Muscle layer of colon (tissue), 2 donors: ENCODE measurements at regions not wholly inside any gene's neighbourhood (a gene's known extent, or its start where the extent isn't known, plus 50 kb on each side); places are given as distances from the start of the nearest gene placed in this dataset.

ENCODE experiments used
- H3K27ac ChIP-seq: one replicate; pipeline ENCODE4 v1.7.0; 2013; ENCODE audit warnings: low read depth, mild to moderate bottlenecking, low read length, moderate library complexity
- H3K27me3 ChIP-seq, 2 donors: one replicate each; pipeline ENCODE4 v1.7.0; 2013; ENCODE audit warnings: low read length in 2 of 2, mild to moderate bottlenecking in 2 of 2; ENCODE audit not compliant: insufficient read depth in 2 of 2, control insufficient read depth in 1 of 2
- H3K36me3 ChIP-seq: one replicate; pipeline ENCODE4 v1.7.0; 2013; ENCODE audit warnings: mild to moderate bottlenecking, low read length; ENCODE audit not compliant: insufficient read depth
- H3K4me1 ChIP-seq: one replicate; pipeline ENCODE4 v1.7.0; 2013; ENCODE audit warnings: mild to moderate bottlenecking, low read length; ENCODE audit not compliant: insufficient read depth
- H3K4me3 ChIP-seq, 2 donors: one replicate each; pipeline ENCODE4 v1.7.0; 2013; ENCODE audit warnings: low read length in 2 of 2, low read depth in 1 of 2, mild to moderate bottlenecking in 1 of 2, moderate library complexity in 1 of 2
- H3K9ac ChIP-seq: one replicate; pipeline ENCODE4 v1.7.0; 2013; ENCODE audit warnings: low read length
- H3K9me3 ChIP-seq: one replicate; pipeline ENCODE4 v1.7.0; 2013; ENCODE audit warnings: mild to moderate bottlenecking, low read length
- donor health status: abdominal sarcoma.
- donor health status: Adenocarcinoma of cecum.

GRCh38 chr9:135343136-135343535, 136.4 kb upstream of the PPP1R26 start:
- H3K36me3 ChIP-seq: no peaks in the 10 kb centered on the region
- no peaks in the 10 kb centered on the region for H3K9me3 ChIP-seq
- no peak overlapping the region for H3K9ac ChIP-seq
- H3K27ac ChIP-seq: no peak overlapping the region
- peaks cover 0 to 37% of the 10 kb centered on the region in 2 donors for H3K27me3 ChIP-seq
- no peaks in the 10 kb centered on the region for H3K4me1 ChIP-seq
- no peak overlapping the region for H3K4me3 ChIP-seq

- no peaks in the 10 kb centered on the region for H3K36me3 ChIP-seq
- H3K27ac ChIP-seq: no peak overlapping the region
- H3K9me3 ChIP-seq: no peaks in the 10 kb centered on the region
- H3K4me1 ChIP-seq: no peaks in the 10 kb centered on the region
- H3K9ac ChIP-seq: no peak overlapping the region
- H3K27me3 ChIP-seq: peaks cover 0 to 32% of the 10 kb centered on the region in 2 donors
- no peak overlapping the region for H3K4me3 ChIP-seq
These were observed 135.6 kb upstream of the PPP1R26 start for GRCh38 chr9:135343837-135344522.

DNA sequence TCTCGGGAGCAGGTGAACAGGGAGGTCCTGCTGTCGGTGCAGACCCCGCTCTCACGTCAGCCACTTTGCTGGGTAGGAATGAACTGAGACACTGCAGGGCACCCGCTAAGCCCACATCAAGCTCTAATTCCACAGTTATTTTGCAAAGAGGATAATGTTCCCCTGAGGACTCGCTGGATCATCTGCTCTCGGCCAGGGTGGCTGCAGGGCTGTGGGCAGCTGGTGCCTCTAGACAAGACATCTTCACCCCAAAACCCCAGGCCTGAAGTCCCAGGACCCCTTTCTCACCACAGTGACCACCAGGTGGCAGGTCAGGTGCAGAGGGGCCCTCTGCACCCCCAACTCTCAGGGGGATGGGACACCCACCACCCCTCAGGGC, 135.1 kb upstream of the PPP1R26 start:
- Histone ChIP-seq H3K4me1 (no peaks in the 10 kb centered on the region), H3K27ac (no peak overlapping the region), H3K36me3 (no peaks in the 10 kb centered on the region), H3K9me3 (no peaks in the 10 kb centered on the region), H3K4me3 (no peak overlapping the region), H3K27me3 (peaks cover 0 to 35% of the 10 kb centered on the region in 2 donors), H3K9ac (no peak overlapping the region)

GRCh38 chr9:135344915-135345500, 134.6 kb upstream of the PPP1R26 start:
- no peak overlapping the region for H3K4me3 ChIP-seq
- no peak overlapping the region for H3K27ac ChIP-seq
- H3K9me3 ChIP-seq: no peaks in the 10 kb centered on the region
- no peaks in the 10 kb centered on the region for H3K4me1 ChIP-seq
- no peak overlapping the region for H3K9ac ChIP-seq
- peaks cover 0 to 40% of the 10 kb centered on the region in 2 donors for H3K27me3 ChIP-seq
- H3K36me3 ChIP-seq: no peaks in the 10 kb centered on the region

- Histone ChIP-seq H3K4me1 (no peaks in the 10 kb centered on the region), H3K36me3 (no peaks in the 10 kb centered on the region), H3K27ac (no peak overlapping the region), H3K4me3 (no peak overlapping the region), H3K9me3 (no peaks in the 10 kb centered on the region), H3K27me3 (peaks cover 0 to 39% of the 10 kb centered on the region in 2 donors), H3K9ac (no peak overlapping the region)
These were observed 133.7 kb upstream of the PPP1R26 start for GRCh38 chr9:135345775-135346433.

- no peaks in the 10 kb centered on the region for H3K9me3 ChIP-seq
- H3K27ac ChIP-seq: no peak overlapping the region
- H3K4me1 ChIP-seq: no peaks in the 10 kb centered on the region
- H3K36me3 ChIP-seq: no peaks in the 10 kb centered on the region
- H3K9ac ChIP-seq: no peak overlapping the region
- H3K4me3 ChIP-seq: no peak overlapping the region
- peaks cover 0 to 33% of the 10 kb centered on the region in 2 donors for H3K27me3 ChIP-seq
These were observed 133.0 kb upstream of the PPP1R26 start for GRCh38 chr9:135346438-135347050.

- Histone ChIP-seq H3K27me3 (peaks cover 0 to 35% of the 10 kb centered on the region in 2 donors), H3K27ac (no peak overlapping the region), H3K9me3 (no peaks in the 10 kb centered on the region)
These were observed 132.1 kb upstream of the PPP1R26 start for GRCh38 chr9:135347461-135347860.

DNA sequence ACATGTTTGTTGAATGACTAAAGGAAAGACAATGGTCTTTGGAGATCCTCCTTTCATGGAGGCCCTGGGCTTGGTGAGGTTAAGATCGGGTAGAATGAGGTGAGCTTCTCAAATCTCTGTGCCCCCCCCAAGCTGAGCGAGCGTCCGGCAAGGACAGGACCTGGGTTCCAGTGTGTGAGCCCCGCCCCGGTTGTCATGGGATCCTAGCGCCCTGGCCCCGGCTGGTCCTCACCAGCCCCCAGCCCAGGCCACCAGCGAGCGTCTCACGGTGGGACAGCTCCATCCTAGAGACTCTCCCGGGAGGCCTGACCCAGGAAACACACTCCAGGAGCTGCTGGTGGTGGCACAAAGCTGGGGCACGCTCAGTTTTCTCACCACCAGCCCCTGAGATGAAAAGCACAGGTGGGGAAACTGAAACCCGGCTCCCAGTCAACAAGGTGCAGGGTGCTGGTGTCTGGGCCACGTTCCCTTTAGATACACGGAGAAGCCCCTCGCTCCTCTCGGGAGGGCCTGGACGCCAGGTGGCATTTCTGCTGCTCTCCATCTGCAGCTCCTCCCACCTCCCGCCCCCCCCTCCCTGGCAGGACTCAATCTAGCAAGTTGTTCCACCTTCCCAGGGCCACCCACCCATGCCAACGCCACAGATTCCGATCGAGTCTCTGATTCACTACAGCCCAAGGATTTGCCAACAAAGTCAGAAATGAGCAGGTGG, 131.3 kb upstream of the PPP1R26 start:
- Histone ChIP-seq H3K4me1 (no peaks in the 10 kb centered on the region), H3K9ac (no peak overlapping the region), H3K27ac (no peak overlapping the region), H3K27me3 (peaks cover 0 to 27% of the 10 kb centered on the region in 2 donors), H3K4me3 (no peak overlapping the region), H3K36me3 (no peaks in the 10 kb centered on the region), H3K9me3 (no peaks in the 10 kb centered on the region)

More at GRCh38 chr9:135347461-135347860, 132.1 kb upstream of the PPP1R26 start:
- Histone ChIP-seq H3K36me3 (no peaks in the 10 kb centered on the region), H3K4me1 (no peaks in the 10 kb centered on the region), H3K9ac (no peak overlapping the region), H3K4me3 (no peak overlapping the region)

GRCh38 chr9:135348788-135349150, 130.8 kb upstream of the PPP1R26 start:
- H3K4me1 ChIP-seq: no peaks in the 10 kb centered on the region
- no peaks in the 10 kb centered on the region for H3K9me3 ChIP-seq
- no peak overlapping the region for H3K9ac ChIP-seq
- peaks cover 0 to 22% of the 10 kb centered on the region in 2 donors for H3K27me3 ChIP-seq
- H3K4me3 ChIP-seq: no peak overlapping the region
- H3K36me3 ChIP-seq: no peaks in the 10 kb centered on the region
- no peak overlapping the region for H3K27ac ChIP-seq

- H3K4me1 ChIP-seq: no peaks in the 10 kb centered on the region
- H3K4me3 ChIP-seq: no peak overlapping the region
- H3K27me3 ChIP-seq: peaks cover 0 to 19% of the 10 kb centered on the region in 2 donors
- H3K9me3 ChIP-seq: no peaks in the 10 kb centered on the region
- H3K9ac ChIP-seq: no peak overlapping the region
- no peak overlapping the region for H3K27ac ChIP-seq
- H3K36me3 ChIP-seq: no peaks in the 10 kb centered on the region
These were observed 130.2 kb upstream of the PPP1R26 start for GRCh38 chr9:135349212-135350002.
